GF-D8 (cell line): ENCODE measurements at regions not wholly inside any gene's neighbourhood (a gene's known extent, or its start where the extent isn't known, plus 50 kb on each side); places are given as distances from the start of the nearest gene placed in this dataset.
"Not testable (repeated sequence)": the region's sequence is repeated elsewhere in the genome, so short reads cannot be mapped to it uniquely, and the experiment has no call there.

Experiments used
- DNase-seq: peaks from one replicate; lab custom pipeline; 2025; lab: John Stamatoyannopoulos, UW

- no peak for DNase-seq
Measured at GRCh38 chr22:26806445-26807175, 149.2 kb downstream of the MIAT start.

GRCh38 chr22:26811647-26811992 lies 154.2 kb downstream of the MIAT start:
- DNase-seq, result no peak

- DNase-seq, result no peak
Measured at GRCh38 chr22:26812731-26813130, 155.3 kb downstream of the MIAT start.

- DNase-seq, result no peak
Measured at GRCh38 chr22:26816726-26817125, 159.3 kb downstream of the MIAT start.

- DNase-seq, result no peak
Measured at GRCh38 chr22:26817926-26818325, 160.5 kb downstream of the MIAT start.

- no peak for DNase-seq
Measured at GRCh38 chr22:26821854-26822253, 164.5 kb downstream of the MIAT start.

GRCh38 chr22:26822313-26822712 lies 164.9 kb downstream of the MIAT start:
- no peak for DNase-seq

- no peak for DNase-seq
Measured at GRCh38 chr22:26823966-26824365, 166.6 kb downstream of the MIAT start.

- DNase-seq, result no peak
Measured at GRCh38 chr22:26825960-26826935, 168.9 kb downstream of the MIAT start.

- no peak for DNase-seq
Measured at GRCh38 chr22:26827611-26828010, 170.2 kb downstream of the MIAT start.

- DNase-seq, result no peak
Measured at GRCh38 chr22:26828311-26828710, 170.9 kb downstream of the MIAT start.

- no peak for DNase-seq
Measured at GRCh38 chr22:26830837-26831236, 173.4 kb downstream of the MIAT start.

- no peak for DNase-seq
Measured at GRCh38 chr22:26835023-26835422, 177.6 kb downstream of the MIAT start.

- DNase-seq, result no peak
Measured at GRCh38 chr22:26835929-26836528, 178.6 kb downstream of the MIAT start.

GRCh38 chr22:26837784-26838470 lies 180.5 kb downstream of the MIAT start:
- DNase-seq, result no peak

GRCh38 chr22:26838471-26838825 lies 181.1 kb downstream of the MIAT start:
- DNase-seq, result no peak

- DNase-seq, result no peak
Measured at GRCh38 chr22:26839216-26839615, 181.8 kb downstream of the MIAT start.

GRCh38 chr22:26840770-26841169 lies 183.4 kb downstream of the MIAT start:
- DNase-seq, result not testable (repeated sequence)

- no peak for DNase-seq
Measured at GRCh38 chr22:26842103-26842502, 184.7 kb downstream of the MIAT start.

GRCh38 chr22:26845021-26845743 lies 187.8 kb downstream of the MIAT start:
- DNase-seq, result peak; percentile 19

- DNase-seq, result no peak
Measured at GRCh38 chr22:26846076-26846475, 188.7 kb downstream of the MIAT start.

- DNase-seq, result no peak
Measured at GRCh38 chr22:26846645-26847044, 189.3 kb downstream of the MIAT start.
